SK-N-SH (cell line): ENCODE measurements at regions not wholly inside any gene's neighbourhood (a gene's known extent, or its start where the extent isn't known, plus 50 kb on each side); places are given as distances from the start of the nearest gene placed in this dataset.

ENCODE experiments used
- EZH2phosphoT487 ChIP-seq: fragments of 200-600 bp; sonication (generic); IDR thresholded peaks from 2 replicates; pipeline ENCODE4 v1.6.1; 2017; ENCODE audit warnings: low read depth, mixed run types, mild to moderate bottlenecking, antibody characterized with exemption, moderate library complexity, borderline replicate concordance
- JUND ChIP-seq: IDR thresholded peaks from 2 replicates; pipeline ENCODE4 v1.4.0; 2012
- MXI1 ChIP-seq: IDR thresholded peaks from 2 replicates; pipeline ENCODE4 v1.6.1; 2012; ENCODE audit warnings: mild to moderate bottlenecking, low read depth, low read length, improper control_type of control experiment
- RCOR1 ChIP-seq: fragments of 150-350 bp; IDR thresholded peaks from 2 replicates; pipeline ENCODE4 v1.6.1; 2017; ENCODE audit warnings: antibody characterized with exemption, low read length
- TAF1 ChIP-seq: IDR thresholded peaks from 2 replicates; pipeline ENCODE4 v1.6.1; 2012; ENCODE audit warnings: low read depth, mild to moderate bottlenecking, low read length, moderate library complexity, borderline replicate concordance
- YY1 ChIP-seq: IDR thresholded peaks from 2 replicates; pipeline ENCODE4 v1.4.0; 2012; ENCODE audit warnings: low read depth, mild to moderate bottlenecking
- TF ChIP-seq, protein P1 (sequence below): fragments of 200-600 bp; sonication (generic); IDR thresholded peaks from 2 replicates; pipeline ENCODE4 v1.6.1; 2017; ENCODE audit warnings: antibody characterized with exemption, mild to moderate bottlenecking, moderate library complexity
- TF ChIP-seq, protein P2 (sequence below): fragments of 150-350 bp; IDR thresholded peaks from 2 replicates; pipeline ENCODE4 v1.6.1; 2017; ENCODE audit warnings: antibody characterized with exemption, low read length, low read depth, borderline replicate concordance

DNA sequence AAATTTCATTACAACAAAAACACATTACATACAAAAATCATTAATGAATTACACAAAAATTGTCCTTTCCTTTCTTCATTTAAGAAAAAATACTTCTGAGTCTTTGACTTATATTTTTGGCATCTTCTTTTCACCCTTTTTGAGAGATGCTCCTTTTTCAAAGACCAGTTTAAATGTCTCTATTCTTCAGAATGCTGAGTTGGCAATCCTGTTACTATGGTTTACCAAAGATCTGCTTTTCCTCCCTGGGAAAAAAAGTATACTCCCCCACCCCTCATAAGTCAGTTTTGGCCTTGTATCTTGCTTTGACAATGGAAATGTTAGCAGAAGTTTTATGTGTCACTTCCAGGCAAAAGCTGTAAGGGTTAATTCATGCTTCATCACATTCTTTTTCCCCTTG lies 198.4 kb upstream of the GRM3 start:
- TF ChIP-seq EZH2phosphoT487: no peak
- TF ChIP-seq, protein P1, sequence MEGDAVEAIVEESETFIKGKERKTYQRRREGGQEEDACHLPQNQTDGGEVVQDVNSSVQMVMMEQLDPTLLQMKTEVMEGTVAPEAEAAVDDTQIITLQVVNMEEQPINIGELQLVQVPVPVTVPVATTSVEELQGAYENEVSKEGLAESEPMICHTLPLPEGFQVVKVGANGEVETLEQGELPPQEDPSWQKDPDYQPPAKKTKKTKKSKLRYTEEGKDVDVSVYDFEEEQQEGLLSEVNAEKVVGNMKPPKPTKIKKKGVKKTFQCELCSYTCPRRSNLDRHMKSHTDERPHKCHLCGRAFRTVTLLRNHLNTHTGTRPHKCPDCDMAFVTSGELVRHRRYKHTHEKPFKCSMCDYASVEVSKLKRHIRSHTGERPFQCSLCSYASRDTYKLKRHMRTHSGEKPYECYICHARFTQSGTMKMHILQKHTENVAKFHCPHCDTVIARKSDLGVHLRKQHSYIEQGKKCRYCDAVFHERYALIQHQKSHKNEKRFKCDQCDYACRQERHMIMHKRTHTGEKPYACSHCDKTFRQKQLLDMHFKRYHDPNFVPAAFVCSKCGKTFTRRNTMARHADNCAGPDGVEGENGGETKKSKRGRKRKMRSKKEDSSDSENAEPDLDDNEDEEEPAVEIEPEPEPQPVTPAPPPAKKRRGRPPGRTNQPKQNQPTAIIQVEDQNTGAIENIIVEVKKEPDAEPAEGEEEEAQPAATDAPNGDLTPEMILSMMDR: no peak
- no peak for TF ChIP-seq JUND
- TF ChIP-seq MXI1: no peak
- no peak for TF ChIP-seq RCOR1
- TF ChIP-seq, protein P2, sequence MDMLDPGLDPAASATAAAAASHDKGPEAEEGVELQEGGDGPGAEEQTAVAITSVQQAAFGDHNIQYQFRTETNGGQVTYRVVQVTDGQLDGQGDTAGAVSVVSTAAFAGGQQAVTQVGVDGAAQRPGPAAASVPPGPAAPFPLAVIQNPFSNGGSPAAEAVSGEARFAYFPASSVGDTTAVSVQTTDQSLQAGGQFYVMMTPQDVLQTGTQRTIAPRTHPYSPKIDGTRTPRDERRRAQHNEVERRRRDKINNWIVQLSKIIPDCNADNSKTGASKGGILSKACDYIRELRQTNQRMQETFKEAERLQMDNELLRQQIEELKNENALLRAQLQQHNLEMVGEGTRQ: no peak
- no peak for TF ChIP-seq YY1
- TF ChIP-seq TAF1: no peak
